AG04450 (cell line): ENCODE measurements at regions not wholly inside any gene's neighbourhood (a gene's known extent, or its start where the extent isn't known, plus 50 kb on each side); places are given as distances from the start of the nearest gene placed in this dataset.

Source experiments
- CTCF ChIA-PET: fragments of 300-600, 350-600 bp; formaldehyde crosslinking; extraction: SDS; loops from one replicate; lab custom pipeline; 2022; ENCODE audit warnings: antibody characterized with exemption, inconsistent platforms; lab: Charles Lee
- POLR2A ChIA-PET: fragments of 350-600 bp; formaldehyde crosslinking; extraction: SDS; loops from one replicate; lab custom pipeline; 2021; ENCODE audit warnings: antibody characterized with exemption, inconsistent platforms; lab: Yijun Ruan, JAX
- DNase-seq: peaks from one replicate; pipeline ENCODE4 v3.0.0-alpha.2; 2011; ENCODE audit warnings: low read depth, low spot score
- H3K27ac ChIP-seq: one replicate; pipeline ENCODE4 v1.5.1; 2012; ENCODE audit warnings: low read depth, low read length, control low read depth
- H3K27me3 ChIP-seq: one replicate; pipeline ENCODE4 v1.6.0; 2012; ENCODE audit warnings: low read length; ENCODE audit not compliant: control insufficient read depth, insufficient read depth
- H3K4me3 ChIP-seq: 2 replicates; pipeline ENCODE4 v1.5.1; 2011; ENCODE audit warnings: mild to moderate bottlenecking, low read depth, low read length, control low read depth
- H3K9me3 ChIP-seq: 2 replicates; pipeline ENCODE4 v1.5.1; 2012; ENCODE audit warnings: low read length; ENCODE audit not compliant: control insufficient read depth, insufficient read depth
- TF ChIP-seq, protein P1 (sequence below): IDR thresholded peaks from 2 replicates; pipeline ENCODE4 v1.5.1; 2011; ENCODE audit warnings: low read depth, low read length, control low read depth, inconsistent platforms

DNA sequence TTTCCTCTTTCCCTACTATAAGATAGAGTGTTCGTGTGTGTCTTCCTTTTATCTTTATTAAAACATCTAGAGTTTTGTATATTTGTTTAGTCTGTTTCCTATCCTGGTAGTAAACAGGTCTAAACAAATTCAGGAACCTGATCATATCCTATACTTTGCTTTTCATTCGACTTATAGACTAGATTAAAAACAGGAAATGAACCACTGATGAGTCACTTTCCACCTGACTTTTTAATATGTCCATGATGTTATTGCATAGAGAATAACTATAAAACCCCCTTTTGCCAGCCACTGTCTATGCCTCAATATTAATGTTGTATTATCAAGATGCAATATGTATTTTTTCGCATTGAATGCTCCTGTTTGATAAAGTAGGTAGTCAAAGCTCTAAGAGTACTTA, 1794.0 kb downstream of the STIM2 start:
- no peaks in the 10 kb centered on the region for H3K27me3 ChIP-seq
- ChIA-PET POLR2A (no interaction called here), CTCF (no interaction called here)
- no peaks in the 10 kb centered on the region; the same call in 1 of the 2 replicates for H3K9me3 ChIP-seq
- no peak overlapping the region for H3K4me3 ChIP-seq
- DNase-seq = no peak
- no peak overlapping the region for H3K27ac ChIP-seq
- TF ChIP-seq, protein P1, sequence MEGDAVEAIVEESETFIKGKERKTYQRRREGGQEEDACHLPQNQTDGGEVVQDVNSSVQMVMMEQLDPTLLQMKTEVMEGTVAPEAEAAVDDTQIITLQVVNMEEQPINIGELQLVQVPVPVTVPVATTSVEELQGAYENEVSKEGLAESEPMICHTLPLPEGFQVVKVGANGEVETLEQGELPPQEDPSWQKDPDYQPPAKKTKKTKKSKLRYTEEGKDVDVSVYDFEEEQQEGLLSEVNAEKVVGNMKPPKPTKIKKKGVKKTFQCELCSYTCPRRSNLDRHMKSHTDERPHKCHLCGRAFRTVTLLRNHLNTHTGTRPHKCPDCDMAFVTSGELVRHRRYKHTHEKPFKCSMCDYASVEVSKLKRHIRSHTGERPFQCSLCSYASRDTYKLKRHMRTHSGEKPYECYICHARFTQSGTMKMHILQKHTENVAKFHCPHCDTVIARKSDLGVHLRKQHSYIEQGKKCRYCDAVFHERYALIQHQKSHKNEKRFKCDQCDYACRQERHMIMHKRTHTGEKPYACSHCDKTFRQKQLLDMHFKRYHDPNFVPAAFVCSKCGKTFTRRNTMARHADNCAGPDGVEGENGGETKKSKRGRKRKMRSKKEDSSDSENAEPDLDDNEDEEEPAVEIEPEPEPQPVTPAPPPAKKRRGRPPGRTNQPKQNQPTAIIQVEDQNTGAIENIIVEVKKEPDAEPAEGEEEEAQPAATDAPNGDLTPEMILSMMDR = no peak

DNA sequence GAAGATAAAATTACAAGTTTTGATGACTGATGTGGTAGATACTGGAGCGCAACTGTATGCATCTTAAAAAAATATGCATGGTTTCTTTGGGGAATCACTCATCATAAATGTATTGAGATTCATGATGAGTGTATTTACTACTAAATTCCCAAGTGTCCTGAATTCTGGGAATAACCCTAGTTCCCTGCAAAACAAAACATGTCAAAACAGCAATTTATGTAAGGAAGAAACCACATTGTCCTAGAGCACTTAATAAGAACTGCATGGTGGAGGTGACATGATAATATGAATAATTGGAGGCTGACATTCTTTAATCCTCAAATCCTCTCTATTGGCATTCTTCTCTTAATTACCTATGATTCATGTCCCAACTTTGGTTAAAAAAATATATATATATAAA, 1804.7 kb downstream of the STIM2 start:
- POLR2A ChIA-PET = no interaction called here

DNA sequence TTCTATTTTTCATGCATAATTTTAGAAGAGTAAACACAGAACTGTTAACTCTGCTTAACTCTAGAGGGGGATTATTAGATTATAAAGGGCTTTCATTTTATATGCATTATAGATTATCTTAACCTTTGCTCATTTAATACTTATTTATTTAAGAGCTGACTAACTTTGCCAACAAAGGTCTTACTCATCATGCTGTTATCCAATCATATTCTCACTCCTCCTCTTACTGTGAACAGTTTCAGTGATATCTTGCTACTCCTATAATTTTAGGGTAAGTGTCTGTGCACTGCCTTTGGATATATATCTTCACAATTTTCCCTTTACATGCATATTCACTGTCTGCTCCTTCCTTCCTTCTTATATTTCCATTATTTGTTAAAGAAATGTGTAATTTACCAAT, 1814.9 kb downstream of the STIM2 start:
- CTCF ChIA-PET = no interaction called here
- POLR2A ChIA-PET = no interaction called here
- DNase-seq = no peak

More for the DNA sequence above, 1804.7 kb downstream of the STIM2 start:
- Histone ChIP-seq H3K27ac (no peak overlapping the region), H3K27me3 (no peaks in the 10 kb centered on the region), H3K9me3 (no peaks in the 10 kb centered on the region), H3K4me3 (no peak overlapping the region)
- CTCF ChIA-PET = no interaction called here
- TF ChIP-seq, protein P1 = no peak
- no peak for DNase-seq

DNA sequence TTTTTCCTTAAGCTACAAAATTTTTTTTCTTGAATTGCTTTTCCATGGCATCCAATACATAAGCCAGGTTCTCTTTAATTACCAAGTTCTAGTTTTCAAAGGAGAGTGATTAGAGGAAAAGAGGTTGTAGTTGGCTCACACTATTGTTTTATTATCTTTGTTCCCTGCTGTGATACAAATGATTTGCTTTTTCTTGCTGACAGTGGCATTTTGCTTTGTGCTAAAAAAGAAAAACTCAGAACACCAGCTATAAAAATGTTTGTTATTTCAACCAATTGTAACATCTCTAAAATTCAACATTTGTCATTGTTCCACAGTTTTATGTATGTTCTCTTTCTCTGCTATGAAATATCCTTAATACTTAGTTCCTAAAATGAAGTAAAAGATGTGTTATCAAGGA, 1817.2 kb downstream of the STIM2 start:
- no peaks in the 10 kb centered on the region for H3K9me3 ChIP-seq
- TF ChIP-seq, protein P1 = no peak
- ChIA-PET CTCF (no interaction called here), POLR2A (no interaction called here)
- no peak overlapping the region for H3K27ac ChIP-seq
- DNase-seq = no peak
- H3K4me3 ChIP-seq = no peak overlapping the region
- H3K27me3 ChIP-seq = no peaks in the 10 kb centered on the region

More for the DNA sequence above, 1814.9 kb downstream of the STIM2 start:
- Histone ChIP-seq H3K9me3 (no peaks in the 10 kb centered on the region), H3K27ac (no peak overlapping the region), H3K4me3 (no peak overlapping the region), H3K27me3 (no peaks in the 10 kb centered on the region)
- TF ChIP-seq, protein P1 = no peak

DNA sequence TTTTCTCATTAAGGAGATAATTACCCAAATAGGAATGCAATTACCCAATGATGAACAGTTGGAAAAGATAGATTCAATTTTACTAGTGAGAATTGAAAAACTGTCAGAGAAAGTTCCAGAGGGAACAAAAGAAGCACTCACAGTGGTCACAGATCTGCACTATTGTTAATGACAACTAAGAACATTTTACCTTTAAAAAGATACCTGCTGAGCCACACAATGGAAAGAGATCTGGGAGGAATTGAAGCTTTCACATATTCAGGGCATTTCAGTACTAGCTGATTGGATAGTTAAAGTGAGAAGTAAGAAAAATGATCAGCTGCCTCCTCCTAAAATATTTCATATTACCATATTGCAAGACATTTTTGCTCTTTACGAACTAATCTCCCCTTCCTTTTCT, 1822.2 kb downstream of the STIM2 start:
- Histone ChIP-seq H3K27ac (no peak overlapping the region), H3K27me3 (no peaks in the 10 kb centered on the region), H3K4me3 (no peak overlapping the region), H3K9me3 (no peaks in the 10 kb centered on the region)
- no peak for DNase-seq
- CTCF ChIA-PET = no interaction called here
- POLR2A ChIA-PET = no interaction called here
- TF ChIP-seq, protein P1 = no peak
